CD14-positive monocyte (primary cell): ENCODE measurements at regions not wholly inside any gene's neighbourhood (a gene's known extent, or its start where the extent isn't known, plus 50 kb on each side); places are given as distances from the start of the nearest gene placed in this dataset.

ENCODE experiments used
- DNase-seq, 3 donors: peaks; one replicate each; pipeline ENCODE4 v3.0.0-alpha.2; 2011 to 2022
- H2AFZ ChIP-seq: 2 replicates; pipeline ENCODE4 v1.6.0; 2012; ENCODE audit warnings: mild to moderate bottlenecking, low read depth, low read length, inconsistent platforms; ENCODE audit not compliant: insufficient read depth, poor library complexity, severe bottlenecking
- H3K27ac ChIP-seq, 2 donors: 1 replicate in 1 of 2; 2 replicates in 1 of 2; pipeline ENCODE4 v1.5.1; 2012 to 2013; ENCODE audit warnings: low read length in 2 of 2, control low read depth in 1 of 2, inconsistent platforms in 1 of 2, low read depth in 1 of 2, mild to moderate bottlenecking in 1 of 2
- H3K27me3 ChIP-seq, 2 donors: one replicate each; pipeline versions ENCODE4 v1.6.0 to v1.6.1; 2011 to 2013; ENCODE audit warnings: low read length in 2 of 2; ENCODE audit not compliant: control insufficient read depth in 2 of 2, insufficient read depth in 2 of 2
- H3K36me3 ChIP-seq, 2 donors: replicated peaks in 1 of 2; 1 replicate in 1 of 2; 2 replicates in 1 of 2; pipeline versions ENCODE4 v1.5.1 to v1.6.1; 2012 to 2013; ENCODE audit warnings: low read length in 2 of 2, control low read depth in 1 of 2, inconsistent platforms in 1 of 2, mild to moderate bottlenecking in 1 of 2; ENCODE audit not compliant: insufficient read depth in 2 of 2, control insufficient read depth in 1 of 2
- H3K4me1 ChIP-seq, 2 donors: 1 replicate in 1 of 2; 2 replicates in 1 of 2; pipeline versions ENCODE4 v1.5.1 to v1.6.1; 2012 to 2013; ENCODE audit warnings: low read length in 2 of 2, control low read depth in 1 of 2, inconsistent platforms in 1 of 2, mild to moderate bottlenecking in 1 of 2, moderate library complexity in 1 of 2; ENCODE audit not compliant: insufficient read depth in 2 of 2, control insufficient read depth in 1 of 2
- H3K4me2 ChIP-seq: replicated peaks from 2 replicates; pipeline ENCODE3; 2012; ENCODE audit warnings: low read length, moderate library complexity, mild to moderate bottlenecking; ENCODE audit not compliant: poor library complexity, severe bottlenecking; ENCODE audit errors: extremely low read depth
- H3K4me3 ChIP-seq, 3 experiments: fragments of 200-600 bp in 1 of 3; sonication (generic) in 1 of 3; replicated peaks in 1 of 3; 1 replicate in 2 of 3; 2 replicates in 1 of 3; pipeline ENCODE4 v1.5.1; 2011 to 2013; ENCODE audit warnings: low read length in 3 of 3, mild to moderate bottlenecking in 3 of 3, control low read depth in 2 of 3, low read depth in 2 of 3, inconsistent platforms in 1 of 3, moderate library complexity in 1 of 3
- H3K79me2 ChIP-seq: 2 replicates; pipeline ENCODE4 v1.6.0; 2012; ENCODE audit warnings: mild to moderate bottlenecking, control low read depth, inconsistent platforms, low read length, moderate library complexity; ENCODE audit not compliant: insufficient read depth
- H3K9ac ChIP-seq: 2 replicates; pipeline ENCODE4 v1.6.0; 2017; ENCODE audit warnings: low read length, mild to moderate bottlenecking; ENCODE audit not compliant: insufficient read depth, poor library complexity, severe bottlenecking
- H3K9me3 ChIP-seq, 2 donors: replicated peaks in 1 of 2; 1 replicate in 1 of 2; 2 replicates in 1 of 2; pipeline versions ENCODE4 v1.5.1 to v1.6.1; 2012 to 2013; ENCODE audit warnings: low read length in 2 of 2, control low read depth in 1 of 2; ENCODE audit not compliant: control insufficient read depth in 1 of 2, insufficient read depth in 1 of 2
- H4K20me1 ChIP-seq: 2 replicates; pipeline ENCODE4 v1.6.0; 2012; ENCODE audit warnings: mild to moderate bottlenecking, low read length, control low read depth, moderate library complexity; ENCODE audit not compliant: insufficient read depth
- H3K27ac Mint-ChIP-seq, 7 donors: one replicate each; pipeline ENCODE4 v1.8.0; 2020; ENCODE audit warnings: mild to moderate bottlenecking in 7 of 7, mixed read lengths in 7 of 7, moderate library complexity in 6 of 7, inconsistent platforms in 2 of 7
- H3K27me3 Mint-ChIP-seq, 3 donors: one replicate each; pipeline ENCODE4 v1.8.0; 2021 to 2022; ENCODE audit warnings: low read depth in 3 of 3, mild to moderate bottlenecking in 3 of 3, mixed read lengths in 3 of 3, moderate library complexity in 3 of 3, inconsistent platforms in 1 of 3
- H3K36me3 Mint-ChIP-seq, 2 donors: one replicate each; pipeline ENCODE4 v1.8.0; 2020; ENCODE audit warnings: mixed read lengths in 2 of 2, inconsistent platforms in 1 of 2, mild to moderate bottlenecking in 1 of 2
- H3K4me1 Mint-ChIP-seq: one replicate; pipeline ENCODE4 v1.8.0; 2020; ENCODE audit warnings: mild to moderate bottlenecking, mixed read lengths
- H3K4me3 Mint-ChIP-seq, 2 donors: one replicate each; pipeline ENCODE4 v1.8.0; 2020; ENCODE audit warnings: mild to moderate bottlenecking in 2 of 2, mixed read lengths in 2 of 2, moderate library complexity in 1 of 2
- H3K9me3 Mint-ChIP-seq, 7 donors: one replicate each; pipeline ENCODE4 v1.8.0; 2020 to 2022; ENCODE audit warnings: mixed read lengths in 7 of 7, mild to moderate bottlenecking in 6 of 7, moderate library complexity in 6 of 7, inconsistent platforms in 2 of 7
- CTCF ChIP-seq: fragments of 200-600 bp; IDR thresholded peaks from one replicate; pipeline ENCODE4 v1.8.0; 2022; ENCODE audit warnings: antibody characterized with exemption, mild to moderate bottlenecking
- WGBS: methylation state at CpG from one replicate; pipeline ENCODE4 v1.1.5; 2013; ENCODE audit warnings: missing lambda C conversion rate; ENCODE audit not compliant: insufficient coverage; 5-methylcytosine and 5-hydroxymethylcytosine counted together
- intact Hi-C, 2 donors: fragments of 100-400 bp; cut with micrococcal nuclease; formaldehyde crosslinking; loops; one replicate each; pipeline versions ENCODE4 v1.15.0 to v1.15.1; 2023

GRCh38 chr12:125395583-125396215, 330.5 kb downstream of the AACS start:
- no peak overlapping the region for H3K4me2 ChIP-seq
- no peaks in the 10 kb centered on the region for H3K36me3 ChIP-seq
- no peak overlapping the region for H3K27ac ChIP-seq
- no peaks in the 10 kb centered on the region for H3K27me3 ChIP-seq
- no peaks in the 10 kb centered on the region for H4K20me1 ChIP-seq
- Mint-ChIP-seq H3K36me3 (no peaks in the 10 kb centered on the region), H3K9me3 (peaks cover 0 to 5% (median 3%) of the 10 kb centered on the region in 7 donors), H3K27me3 (peaks cover 2 to 10% (median 4%) of the 10 kb centered on the region in 3 donors), H3K4me3 (no peak overlapping the region), H3K4me1 (no peaks in the 10 kb centered on the region), H3K27ac (no peak overlapping the region)
- H3K9me3 ChIP-seq = no peaks in the 10 kb centered on the region
- no peak overlapping the region for H3K9ac ChIP-seq
- H3K4me1 ChIP-seq = no peaks in the 10 kb centered on the region
- H3K79me2 ChIP-seq = no peaks in the 10 kb centered on the region
- no peak overlapping the region for H3K4me3 ChIP-seq
- no peak overlapping the region for H2AFZ ChIP-seq
- no peak for TF ChIP-seq CTCF
- intact Hi-C loops = no loop called here
- WGBS = 93% methylated on average over 3 of the region's 5 CpGs
- DNase-seq = no peak

DNA sequence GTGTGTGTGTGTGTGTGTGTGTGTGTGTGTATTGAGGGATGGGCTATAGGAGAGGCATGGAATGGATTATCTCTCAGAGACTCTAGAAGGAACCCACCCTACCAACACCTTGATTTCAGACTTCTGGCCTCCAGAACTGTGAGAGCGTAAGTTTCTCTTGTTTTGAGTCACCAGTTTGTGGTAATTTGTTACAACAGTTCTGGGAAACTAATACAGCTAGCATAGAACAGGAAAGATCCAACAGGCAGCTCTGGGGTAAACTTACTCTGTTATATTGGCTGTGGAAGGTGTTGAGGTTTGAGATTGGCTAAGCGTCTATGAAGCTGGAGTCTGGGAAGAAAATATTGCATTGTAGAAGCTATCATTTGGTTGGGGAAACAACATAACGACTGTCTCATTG, 334.3 kb downstream of the AACS start:
- peaks cover 0 to 3% of the 10 kb centered on the region in 2 donors for H3K27me3 ChIP-seq
- no peak overlapping the region for H3K27ac ChIP-seq
- no peaks in the 10 kb centered on the region for H3K4me1 ChIP-seq
- no peak overlapping the region for H3K27ac Mint-ChIP-seq
- no peaks in the 10 kb centered on the region for H3K36me3 ChIP-seq
- peaks cover 2 to 3% (median 2%) of the 10 kb centered on the region in 3 donors for H3K27me3 Mint-ChIP-seq
- no peak overlapping the region for H3K4me2 ChIP-seq
- intact Hi-C loops = no loop called here
- no peaks in the 10 kb centered on the region for H3K9me3 ChIP-seq
- no peaks in the 10 kb centered on the region for H3K79me2 ChIP-seq
- H3K4me3 Mint-ChIP-seq = no peak overlapping the region
- no peak for DNase-seq
- no peak overlapping the region for H3K9ac ChIP-seq
- no peak overlapping the region for H3K4me3 ChIP-seq
- TF ChIP-seq CTCF = no peak
- no peaks in the 10 kb centered on the region for H4K20me1 ChIP-seq
- no peaks in the 10 kb centered on the region for H3K4me1 Mint-ChIP-seq
- WGBS = 82% methylated on average over 1 of the region's 3 CpGs
- H3K36me3 Mint-ChIP-seq = no peaks in the 10 kb centered on the region
- H3K9me3 Mint-ChIP-seq = peaks cover 2 to 8% (median 3%) of the 10 kb centered on the region in 7 donors
- H2AFZ ChIP-seq = no peak overlapping the region
